ENCODE measurements at regions not wholly inside any gene's neighbourhood (a gene's known extent, or its start where the extent isn't known, plus 50 kb on each side); places are given as distances from the start of the nearest gene placed in this dataset.
"Not testable (repeated sequence)": the region's sequence is repeated elsewhere in the genome, so short reads cannot be mapped to it uniquely, and the experiment has no call there.

DNA sequence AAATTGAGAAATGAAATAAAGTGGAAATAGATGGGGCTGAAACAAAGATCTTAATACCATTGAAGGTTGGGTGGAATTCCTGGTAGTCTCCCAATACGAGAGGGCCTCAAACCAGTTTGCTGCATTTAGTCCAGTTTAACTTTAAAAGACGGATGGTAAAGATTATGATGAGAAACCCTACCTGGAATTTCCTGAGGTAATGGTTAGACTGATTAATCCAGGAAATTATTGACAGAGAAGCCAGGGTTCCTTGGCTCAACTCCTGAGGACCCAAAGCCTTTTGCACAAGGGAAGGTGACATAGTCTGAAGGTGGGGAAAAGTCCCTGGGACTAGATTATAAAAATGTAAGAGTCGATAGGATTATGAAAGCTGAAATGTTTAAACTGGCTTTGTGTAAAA, 133.2 kb upstream of the SLITRK5 start:
- DNase-seq (ENCODE audit: low read depth): no peak

DNA sequence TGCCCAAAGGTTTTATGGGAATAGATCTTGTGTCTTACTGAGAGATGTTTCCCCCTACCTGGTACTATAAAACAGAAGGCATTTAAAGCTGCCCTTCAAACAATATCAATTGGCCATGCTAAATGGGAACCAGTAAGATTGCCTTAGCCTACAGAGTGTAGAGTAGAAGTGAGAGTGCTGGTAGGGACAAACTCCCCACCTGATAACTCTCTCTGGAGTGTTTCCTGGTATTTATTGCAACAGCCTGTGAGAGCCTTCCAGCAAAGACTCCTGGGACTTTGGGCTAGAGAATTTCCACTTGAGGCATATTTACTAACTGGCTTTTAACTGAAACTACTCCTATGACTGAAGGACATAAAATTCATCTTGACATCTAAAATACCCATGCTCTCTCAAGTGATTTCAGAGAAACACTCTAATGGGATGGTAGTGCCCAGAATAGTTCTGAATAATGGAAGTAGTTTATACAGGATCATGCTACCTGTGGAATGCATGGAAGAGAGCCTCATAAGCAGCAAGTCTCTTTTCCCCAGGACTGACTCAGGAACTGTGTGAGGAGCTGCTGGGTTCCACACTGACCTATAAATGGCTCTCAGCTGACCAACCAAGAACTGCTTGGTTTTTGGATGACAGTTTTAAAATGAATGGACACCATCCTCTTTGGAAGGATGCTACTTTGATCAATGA, 132.7 kb upstream of the SLITRK5 start:
- DNase-seq (ENCODE audit: low read depth): no peak

- DNase-seq (ENCODE audit: low read depth): no peak
Observed at GRCh38 chr13:87553142-87553541, 118.0 kb upstream of the SLITRK5 start.

- no peak for DNase-seq (ENCODE audit: low read depth)
Observed at GRCh38 chr13:87554045-87554444, 117.1 kb upstream of the SLITRK5 start.

- no peak for DNase-seq (ENCODE audit: low read depth)
Observed at GRCh38 chr13:87557788-87558187, 113.4 kb upstream of the SLITRK5 start.

DNA sequence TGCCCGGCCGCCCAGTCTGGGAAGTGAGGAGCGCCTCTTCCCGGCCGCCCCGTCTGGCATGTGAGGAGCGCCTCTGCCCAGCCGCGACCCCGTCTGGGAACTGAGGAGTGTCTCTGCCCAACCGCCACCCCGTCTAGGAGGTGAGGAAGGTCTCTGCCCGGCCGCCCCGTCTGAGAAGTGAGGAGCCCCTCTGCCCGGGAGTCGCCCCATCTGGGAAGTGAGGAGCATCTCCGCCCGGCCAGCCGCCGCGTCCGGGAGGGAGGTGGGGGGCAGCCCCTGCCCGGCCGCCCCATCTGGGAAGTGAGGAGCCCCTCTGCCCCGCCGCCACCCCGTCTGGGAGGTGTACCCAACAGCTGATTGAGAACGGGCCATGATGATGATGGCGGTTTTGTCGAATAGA, 109.6 kb upstream of the SLITRK5 start:
- DNase-seq (ENCODE audit: low read depth): not testable (repeated sequence)

- no peak for DNase-seq (ENCODE audit: low read depth)
Observed at GRCh38 chr13:87570669-87571068, 100.5 kb upstream of the SLITRK5 start.

GRCh38 chr13:87582399-87582798, 88.8 kb upstream of the SLITRK5 start:
- DNase-seq (ENCODE audit: low read depth): no peak

- DNase-seq (ENCODE audit: low read depth): no peak
Observed at GRCh38 chr13:87590518-87590917, 80.7 kb upstream of the SLITRK5 start.

DNA sequence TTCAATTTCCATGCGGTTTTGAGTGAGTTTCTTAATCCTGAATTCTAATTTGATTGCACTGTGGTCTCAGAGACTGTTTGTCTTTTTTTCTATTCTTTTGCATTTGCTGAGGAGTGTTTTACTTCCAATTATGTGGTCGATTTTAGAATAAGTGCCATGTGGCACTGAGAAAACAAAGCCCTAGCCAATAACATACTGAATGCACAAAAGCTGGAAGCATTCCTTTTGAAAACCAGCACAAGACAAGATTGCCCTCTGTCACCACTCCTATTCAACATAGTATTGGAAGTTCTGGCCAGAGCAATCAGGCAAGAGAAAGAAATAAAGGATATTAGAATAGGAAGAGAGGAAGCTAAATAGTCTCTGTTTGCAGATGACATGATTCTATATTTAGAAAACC, 66.7 kb upstream of the SLITRK5 start:
- DNase-seq (ENCODE audit: low read depth): not testable (repeated sequence)

- DNase-seq (ENCODE audit: low read depth): no peak
Observed at GRCh38 chr13:87607266-87607665, 63.9 kb upstream of the SLITRK5 start.

GRCh38 chr13:87614276-87614675, 56.9 kb upstream of the SLITRK5 start:
- no peak for DNase-seq (ENCODE audit: low read depth)

Measured in M059J (cell line).